GM23338 (cell line): ENCODE measurements at regions not wholly inside any gene's neighbourhood (a gene's known extent, or its start where the extent isn't known, plus 50 kb on each side); places are given as distances from the start of the nearest gene placed in this dataset.

Experiments
- ATAC-seq: fragments of 200-7000 bp; cut with Tn5 transposase; 3 replicates; pipeline ENCODE4 v1.9.1; 2020
- DNase-seq: peaks from one replicate; pipeline ENCODE4 v3.0.0-alpha.2; 2015; ENCODE audit warnings: low spot score
- H2AFZ ChIP-seq: fragments of 200-600 bp; sonication (generic); 2 replicates; pipeline ENCODE4 v1.8.0; 2016; ENCODE audit warnings: antibody characterized with exemption, mild to moderate bottlenecking, moderate library complexity
- H3F3A ChIP-seq: fragments of 200-600 bp; sonication (generic); replicated peaks from 2 replicates; pipeline ENCODE4 v1.8.0; 2017; ENCODE audit warnings: antibody characterized with exemption, mixed run types, low read depth
- H3K27ac ChIP-seq: fragments of 200-600 bp; sonication (generic); 2 replicates; pipeline ENCODE4 v1.6.1; 2016; ENCODE audit warnings: low read depth
- H3K27me3 ChIP-seq: fragments of 200-600 bp; sonication (generic); 2 replicates; pipeline ENCODE4 v1.8.0; 2016; ENCODE audit warnings: mild to moderate bottlenecking, mixed run types, moderate library complexity; ENCODE audit not compliant: insufficient read depth
- H3K36me3 ChIP-seq: fragments of 200-600 bp; sonication (generic); 2 replicates; pipeline ENCODE4 v1.8.0; 2016; ENCODE audit warnings: mild to moderate bottlenecking; ENCODE audit not compliant: insufficient read depth
- H3K4me1 ChIP-seq: fragments of 200-600 bp; sonication (generic); 2 replicates; pipeline ENCODE4 v1.8.0; 2016; ENCODE audit warnings: mild to moderate bottlenecking, moderate library complexity; ENCODE audit not compliant: insufficient read depth
- H3K4me2 ChIP-seq: fragments of 200-600 bp; sonication (generic); 2 replicates; pipeline ENCODE4 v1.7.1; 2017; ENCODE audit warnings: mixed run types
- H3K4me3 ChIP-seq: fragments of 200-600 bp; sonication (generic); 2 replicates; pipeline ENCODE4 v1.6.1; 2016; ENCODE audit warnings: mixed run types
- H3K79me2 ChIP-seq: fragments of 200-600 bp; sonication (generic); replicated peaks from 2 replicates; pipeline ENCODE4 v1.8.0; 2017; ENCODE audit warnings: mild to moderate bottlenecking; ENCODE audit not compliant: insufficient read depth
- H3K9me2 ChIP-seq: fragments of 200-600 bp; sonication (generic); 2 replicates; pipeline ENCODE4 v1.8.0; 2017; ENCODE audit not compliant: insufficient read depth
- H4K20me1 ChIP-seq: fragments of 200-600 bp; sonication (generic); replicated peaks from 2 replicates; pipeline ENCODE4 v1.8.0; 2017; ENCODE audit warnings: mild to moderate bottlenecking; ENCODE audit not compliant: insufficient read depth
- H3K27ac Mint-ChIP-seq: 2 replicates; pipeline ENCODE4 v1.8.0; 2020; ENCODE audit warnings: inconsistent platforms, mild to moderate bottlenecking, moderate library complexity, mixed read lengths
- H3K27me3 Mint-ChIP-seq: 3 replicates; pipeline ENCODE4 v1.8.0; 2022; ENCODE audit warnings: low read depth, mild to moderate bottlenecking, moderate library complexity, mixed read lengths, inconsistent platforms; ENCODE audit not compliant: insufficient read depth, poor library complexity
- H3K36me3 Mint-ChIP-seq: 3 replicates; pipeline ENCODE4 v1.8.0; 2021; ENCODE audit warnings: low read depth, mild to moderate bottlenecking, inconsistent platforms, moderate library complexity, mixed read lengths
- H3K4me1 Mint-ChIP-seq: 3 replicates; pipeline ENCODE4 v1.8.0; 2020; ENCODE audit warnings: mild to moderate bottlenecking, inconsistent platforms, mixed read lengths
- H3K4me3 Mint-ChIP-seq: 3 replicates; pipeline ENCODE4 v1.8.0; 2021; ENCODE audit warnings: moderate library complexity, mild to moderate bottlenecking, inconsistent platforms, mixed read lengths
- H3K9me3 Mint-ChIP-seq: 3 replicates; pipeline ENCODE4 v1.8.0; 2020; ENCODE audit warnings: moderate library complexity, mild to moderate bottlenecking, inconsistent platforms, mixed read lengths
- CREB1 ChIP-seq: fragments of 250-450 bp; sonication (Bioruptor Pico); IDR thresholded peaks from 2 replicates; pipeline ENCODE4 v1.5.0; 2020; ENCODE audit warnings: low read depth, mild to moderate bottlenecking, moderate library complexity
- CTCF ChIP-seq, 2 experiments: fragments of 200-600 bp in 1 of 2; sonication (generic) in 1 of 2; conservative IDR thresholded peaks; 2 replicates each; pipeline versions ENCODE4 v1.5.1 to v1.6.1; 2016 to 2017; ENCODE audit warnings: antibody characterized with exemption in 2 of 2, low read depth in 2 of 2, mild to moderate bottlenecking in 2 of 2, moderate library complexity in 1 of 2
- ETS1 ChIP-seq: IDR thresholded peaks from 2 replicates; pipeline ENCODE4 v1.6.1; 2016; ENCODE audit warnings: antibody characterized with exemption
- EZH2phosphoT487 ChIP-seq: fragments of 200-600 bp; sonication (generic); IDR thresholded peaks from one replicate; pipeline ENCODE4 v1.8.1; 2018; ENCODE audit warnings: antibody characterized with exemption; ENCODE audit not compliant: unreplicated experiment
- NANOG ChIP-seq: IDR thresholded peaks from 2 replicates; pipeline ENCODE4 v1.6.1; 2016; ENCODE audit warnings: antibody characterized with exemption, borderline replicate concordance
- ZNF114 ChIP-seq: fragments of 250-450 bp; sonication (Bioruptor Pico); IDR thresholded peaks from 2 replicates; pipeline ENCODE4 v1.5.0; 2020; ENCODE audit warnings: mild to moderate bottlenecking, moderate library complexity
- ZNF331 ChIP-seq: fragments of 250-450 bp; sonication (Bioruptor Pico); IDR thresholded peaks from 2 replicates; pipeline ENCODE4 v1.5.0; 2020; ENCODE audit warnings: low read depth, mild to moderate bottlenecking, moderate library complexity
- ZNF462 ChIP-seq: fragments of 250-450 bp; sonication (Bioruptor Pico); IDR thresholded peaks from 2 replicates; pipeline ENCODE4 v1.5.0; 2020; ENCODE audit warnings: mild to moderate bottlenecking, moderate library complexity

- Histone ChIP-seq H3K27me3 (no peaks in the 10 kb centered on the region), H3K4me3 (no peak overlapping the region), H4K20me1 (no peaks in the 10 kb centered on the region), H3K4me2 (no peak overlapping the region), H3K27ac (no peak overlapping the region), H2AFZ (no peak overlapping the region), H3K9me2 (no peaks in the 10 kb centered on the region), H3K4me1 (no peaks in the 10 kb centered on the region), H3K79me2 (no peaks in the 10 kb centered on the region), H3F3A (no peaks in the 10 kb centered on the region), H3K36me3 (no peaks in the 10 kb centered on the region)
- H3K27ac Mint-ChIP-seq: no peak overlapping the region
- H3K27me3 Mint-ChIP-seq: peaks cover 2% of the 10 kb centered on the region
- H3K36me3 Mint-ChIP-seq: no peaks in the 10 kb centered on the region
- no peak for TF ChIP-seq CREB1
- no peak for TF ChIP-seq NANOG
- peaks cover 7% of the 10 kb centered on the region; the same call in 2 of the 3 replicates for H3K4me1 Mint-ChIP-seq
- H3K4me3 Mint-ChIP-seq: no peak overlapping the region
- no peak for DNase-seq
- no peaks in the 10 kb centered on the region for H3K9me3 Mint-ChIP-seq
- ATAC-seq: no peak
These were observed 213.7 kb upstream of the CSF3R start for GRCh38 chr1:36696261-36696940.

- DNase-seq (no peak), ATAC-seq (no peak)
- no peak for TF ChIP-seq CREB1
- Histone ChIP-seq H3K9me2 (no peaks in the 10 kb centered on the region), H3K4me2 (no peak overlapping the region), H3K36me3 (no peaks in the 10 kb centered on the region), H3K27me3 (no peaks in the 10 kb centered on the region), H3K4me1 (no peaks in the 10 kb centered on the region), H3F3A (no peaks in the 10 kb centered on the region), H2AFZ (no peak overlapping the region), H4K20me1 (no peaks in the 10 kb centered on the region), H3K79me2 (no peaks in the 10 kb centered on the region), H3K4me3 (no peak overlapping the region), H3K27ac (no peak overlapping the region)
- no peak overlapping the region for H3K4me3 Mint-ChIP-seq
- no peaks in the 10 kb centered on the region for H3K4me1 Mint-ChIP-seq
- no peak overlapping the region for H3K27ac Mint-ChIP-seq
- H3K36me3 Mint-ChIP-seq: no peaks in the 10 kb centered on the region
- H3K27me3 Mint-ChIP-seq: peaks cover 2% of the 10 kb centered on the region
- H3K9me3 Mint-ChIP-seq: no peaks in the 10 kb centered on the region
These were observed 210.9 kb upstream of the CSF3R start for GRCh38 chr1:36693603-36694002.

GRCh38 chr1:36693161-36693525, 210.4 kb upstream of the CSF3R start:
- DNase-seq: no peak
- Mint-ChIP-seq H3K27me3 (peaks cover 2% of the 10 kb centered on the region), H3K4me1 (no peaks in the 10 kb centered on the region), H3K4me3 (no peak overlapping the region), H3K27ac (no peak overlapping the region), H3K36me3 (no peaks in the 10 kb centered on the region), H3K9me3 (no peaks in the 10 kb centered on the region)
- no peak overlapping the region for H3K4me2 ChIP-seq
- no peaks in the 10 kb centered on the region for H3K27me3 ChIP-seq
- H3K4me3 ChIP-seq: no peak overlapping the region
- H2AFZ ChIP-seq: no peak overlapping the region
- no peaks in the 10 kb centered on the region for H3K9me2 ChIP-seq
- H3K79me2 ChIP-seq: no peaks in the 10 kb centered on the region
- no peaks in the 10 kb centered on the region for H3K36me3 ChIP-seq
- no peaks in the 10 kb centered on the region for H4K20me1 ChIP-seq
- H3F3A ChIP-seq: no peaks in the 10 kb centered on the region
- no peak overlapping the region for H3K27ac ChIP-seq
- no peaks in the 10 kb centered on the region for H3K4me1 ChIP-seq
- no peak for ATAC-seq
- no peak for TF ChIP-seq ZNF462 (CRISPR knock-in tag)
- TF ChIP-seq CREB1: no peak
- TF ChIP-seq EZH2phosphoT487: no peak
- TF ChIP-seq ZNF331 (CRISPR knock-in tag): no peak
- TF ChIP-seq CTCF (conservative IDR thresholded peaks at IDR 0.05; ENCODE audit: low read depth in 2 of 2): no peak
- TF ChIP-seq ZNF114: no peak
- no peak for TF ChIP-seq ETS1
